NCI-H2196 (cell line): ENCODE measurements at regions not wholly inside any gene's neighbourhood (a gene's known extent, or its start where the extent isn't known, plus 50 kb on each side); places are given as distances from the start of the nearest gene placed in this dataset.

Source experiments
- DNase-seq: peaks from one replicate; lab custom pipeline; 2025; ENCODE audit not compliant: unreplicated experiment; lab: John Stamatoyannopoulos, UW

GRCh38 chr4:31995943-31996901 lies 1276.1 kb downstream of the PCDH7 start:
- no peak for DNase-seq

DNA sequence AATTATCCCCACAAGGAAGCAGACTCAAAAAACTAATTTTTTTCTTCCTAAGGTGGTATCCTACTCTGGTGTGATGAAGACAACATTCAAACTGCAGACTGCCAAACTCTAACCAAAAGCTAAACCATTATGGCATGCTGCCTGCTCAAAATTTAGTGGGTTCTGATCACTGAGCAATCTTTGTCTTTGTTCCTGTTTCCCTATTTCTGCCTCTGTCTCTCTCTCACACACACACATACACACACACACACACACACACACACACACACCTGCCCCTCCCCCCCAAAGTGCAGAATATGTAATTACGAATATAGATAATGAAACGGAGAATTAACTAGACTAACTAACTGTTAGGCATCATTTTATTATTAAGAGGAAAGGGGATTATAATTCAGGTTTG lies 1278.6 kb downstream of the PCDH7 start:
- DNase-seq = no peak

DNA sequence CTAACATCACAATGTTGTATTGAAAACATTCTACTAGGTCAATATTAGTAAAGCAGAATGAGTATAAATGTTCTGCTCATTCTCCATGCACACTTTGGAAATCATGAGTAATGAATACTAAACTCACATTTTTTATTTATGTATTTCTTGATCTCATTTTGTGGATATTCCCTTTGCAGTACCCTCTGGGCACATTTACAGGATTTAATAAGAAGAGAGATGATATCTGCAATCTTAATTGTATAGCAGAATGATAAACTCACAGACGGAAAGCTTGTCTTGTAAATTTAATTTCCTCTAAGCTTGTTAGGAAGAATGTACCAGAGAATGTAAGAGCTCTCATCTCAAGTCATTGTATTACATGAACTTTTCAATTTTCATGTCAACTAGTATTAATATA lies 1279.7 kb downstream of the PCDH7 start:
- DNase-seq = no peak

- DNase-seq = no peak
These were observed 1280.8 kb downstream of the PCDH7 start for GRCh38 chr4:32000846-32001488.

GRCh38 chr4:32002037-32002747 lies 1282.0 kb downstream of the PCDH7 start:
- no peak for DNase-seq

DNA sequence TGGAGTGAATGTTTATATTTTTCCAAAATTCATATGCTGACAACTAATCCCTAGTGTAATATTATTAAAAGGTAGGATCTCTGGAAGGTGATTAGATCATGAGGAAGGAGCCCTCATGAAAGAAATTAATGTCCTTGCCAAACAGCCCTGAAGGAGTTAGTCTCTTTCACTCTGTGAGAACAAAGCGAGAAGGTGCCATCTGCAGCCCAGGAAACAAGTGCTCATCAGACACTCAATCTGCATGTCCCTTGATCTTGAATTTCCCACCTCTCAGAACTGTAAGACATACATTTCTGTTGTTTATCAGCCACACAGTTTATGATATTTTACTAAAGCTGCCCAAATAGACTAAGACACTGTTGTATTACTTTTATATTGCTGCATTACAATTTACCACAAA lies 1283.4 kb downstream of the PCDH7 start:
- DNase-seq = no peak

- DNase-seq = no peak
These were observed 1290.1 kb downstream of the PCDH7 start for GRCh38 chr4:32010221-32010620.

DNA sequence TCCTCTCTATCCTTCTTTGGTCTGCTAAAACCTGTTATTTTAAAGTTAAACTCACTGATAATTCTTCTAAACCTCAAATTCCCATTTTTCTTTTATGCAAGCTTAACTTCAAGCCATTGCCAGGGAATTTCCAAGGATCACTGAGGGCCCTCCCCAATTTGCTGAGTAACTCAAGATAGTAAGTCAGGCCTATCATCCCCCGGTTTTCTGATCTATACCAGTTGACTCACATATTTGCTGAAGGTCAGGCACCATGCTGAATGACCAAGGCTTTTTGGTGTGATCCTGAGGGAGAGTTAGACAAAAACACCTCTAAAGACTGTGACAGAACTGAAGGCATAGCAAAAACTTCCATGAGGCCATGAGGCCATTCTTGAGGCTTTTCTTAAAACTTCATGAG lies 1301.9 kb downstream of the PCDH7 start:
- DNase-seq = no peak

DNA sequence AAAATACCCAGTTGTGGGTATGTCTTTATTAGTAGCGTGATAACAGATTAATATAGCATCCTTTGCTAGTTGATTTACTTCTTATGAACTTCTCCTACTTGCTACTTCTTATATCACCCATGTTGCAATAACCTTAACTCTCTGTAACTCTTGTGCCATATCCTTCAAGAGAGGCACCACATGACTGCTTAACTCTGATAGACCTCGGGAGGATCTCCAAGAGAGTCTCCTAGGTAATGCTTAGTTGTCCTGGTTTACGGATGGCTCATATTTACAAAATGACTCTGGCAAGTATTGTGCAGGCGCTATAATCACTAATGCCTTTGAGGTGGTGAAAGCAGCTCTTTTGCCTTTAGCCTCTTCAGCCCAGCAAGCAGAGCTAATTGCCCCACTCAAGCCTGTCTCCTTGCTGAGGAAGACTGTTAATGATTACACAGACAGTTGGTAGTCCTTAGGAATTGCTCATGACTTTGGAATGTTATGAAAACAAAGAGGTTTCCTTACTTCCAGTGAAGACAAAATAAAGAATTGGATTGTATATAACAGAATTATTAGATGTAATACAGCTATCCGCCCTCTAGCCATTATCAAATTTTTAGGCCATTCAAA lies 1305.8 kb downstream of the PCDH7 start:
- no peak for DNase-seq

DNA sequence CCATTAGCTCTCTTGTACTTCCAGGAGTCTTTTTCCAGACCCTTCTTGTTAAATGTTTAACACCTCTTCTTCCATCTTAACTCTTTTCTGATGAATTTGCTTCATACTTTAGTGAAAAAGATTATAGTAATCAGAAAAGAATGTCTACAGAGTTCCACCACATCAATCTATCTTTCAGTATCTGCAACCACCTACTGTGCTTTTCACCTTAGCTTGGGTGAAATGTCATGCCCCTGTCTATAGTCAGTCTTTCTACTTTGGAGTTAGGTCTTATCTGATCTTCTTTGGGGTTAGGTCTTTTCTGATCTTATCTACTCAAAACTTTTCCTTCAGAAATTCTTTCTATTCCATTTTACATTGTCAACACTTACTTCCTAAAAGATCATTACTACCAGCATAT lies 1310.2 kb downstream of the PCDH7 start:
- DNase-seq = no peak

GRCh38 chr4:32031026-32031425 lies 1310.9 kb downstream of the PCDH7 start:
- no peak for DNase-seq

DNA sequence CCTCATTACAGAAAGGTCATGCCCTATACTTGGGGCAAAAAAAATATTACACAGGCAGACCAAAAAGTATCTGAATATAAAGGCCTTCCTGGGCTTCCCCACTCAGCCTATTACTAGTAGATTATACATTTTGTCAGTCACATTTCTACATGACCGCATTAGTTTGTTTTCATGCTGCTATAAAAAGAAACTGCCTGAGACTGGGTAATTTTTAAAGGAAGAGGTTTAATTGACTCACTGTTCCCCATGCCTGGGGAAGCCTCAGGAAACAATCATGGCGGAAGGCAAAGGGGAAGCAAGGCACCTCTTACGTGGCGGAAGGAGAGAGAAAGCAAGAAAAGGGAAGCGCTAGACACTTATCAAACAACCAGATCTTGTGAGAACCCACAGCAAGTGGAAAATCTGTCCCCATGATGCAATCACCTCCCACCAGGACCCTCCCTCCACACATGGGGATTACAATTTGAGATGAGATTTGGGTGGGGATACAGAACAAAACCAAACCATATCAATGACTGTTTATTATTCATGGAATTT lies 1312.0 kb downstream of the PCDH7 start:
- no peak for DNase-seq

- no peak for DNase-seq
These were observed 1317.2 kb downstream of the PCDH7 start for GRCh38 chr4:32037399-32037798.

DNA sequence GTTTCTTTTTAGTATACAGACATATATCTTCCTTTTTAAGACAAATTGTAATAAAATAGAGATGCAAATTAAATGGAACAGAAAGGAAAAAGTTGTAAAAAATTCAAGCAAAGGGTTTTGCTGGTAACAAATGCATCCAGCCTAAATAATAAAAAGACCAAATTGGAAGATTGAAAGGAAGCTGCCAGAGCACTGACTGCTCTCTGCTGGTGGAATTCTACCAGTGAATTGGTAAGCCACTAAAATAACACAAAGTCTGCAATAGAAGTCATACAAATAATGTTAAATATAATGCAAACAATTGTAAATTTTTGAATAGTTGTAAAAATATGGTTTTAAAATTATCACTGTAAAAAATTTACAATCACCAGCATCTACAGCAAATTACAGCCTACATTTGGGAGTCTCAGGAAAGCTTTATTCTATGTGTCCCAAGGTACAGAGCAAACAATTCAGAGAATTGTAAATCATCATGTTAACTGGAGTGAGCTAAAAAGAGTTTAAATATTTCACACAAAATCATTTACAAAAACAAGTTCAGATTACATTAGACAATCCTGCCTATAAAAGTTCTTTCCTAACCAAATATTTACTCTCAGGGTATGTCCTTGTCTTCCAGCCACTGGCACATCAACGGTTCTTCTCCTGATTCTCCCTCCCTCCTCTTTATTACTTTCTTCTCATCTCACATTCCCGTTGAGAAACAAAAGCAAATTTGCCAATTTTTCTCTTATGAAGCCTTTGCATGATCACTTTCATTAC lies 1322.5 kb downstream of the PCDH7 start:
- DNase-seq = no peak

DNA sequence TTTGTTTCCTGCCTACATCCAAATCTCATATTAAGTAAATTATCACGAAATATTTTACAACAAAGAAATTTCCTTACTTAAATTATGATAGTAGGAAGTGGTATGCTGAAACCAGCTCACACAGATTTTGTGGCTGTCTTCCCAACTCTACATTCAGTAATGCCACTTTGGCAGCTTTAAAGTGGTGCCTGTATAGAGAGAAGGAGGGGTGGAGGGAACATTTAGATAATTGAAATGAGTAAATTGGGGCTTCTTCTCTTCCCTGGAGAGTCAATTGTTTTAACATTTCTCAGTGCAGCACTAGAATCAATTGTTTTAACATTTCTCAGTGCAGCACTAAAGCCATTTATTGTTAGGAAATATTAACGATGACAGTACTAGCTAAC lies 1323.1 kb downstream of the PCDH7 start:
- DNase-seq = no peak

- DNase-seq = no peak
These were observed 1341.7 kb downstream of the PCDH7 start for GRCh38 chr4:32061916-32062315.

DNA sequence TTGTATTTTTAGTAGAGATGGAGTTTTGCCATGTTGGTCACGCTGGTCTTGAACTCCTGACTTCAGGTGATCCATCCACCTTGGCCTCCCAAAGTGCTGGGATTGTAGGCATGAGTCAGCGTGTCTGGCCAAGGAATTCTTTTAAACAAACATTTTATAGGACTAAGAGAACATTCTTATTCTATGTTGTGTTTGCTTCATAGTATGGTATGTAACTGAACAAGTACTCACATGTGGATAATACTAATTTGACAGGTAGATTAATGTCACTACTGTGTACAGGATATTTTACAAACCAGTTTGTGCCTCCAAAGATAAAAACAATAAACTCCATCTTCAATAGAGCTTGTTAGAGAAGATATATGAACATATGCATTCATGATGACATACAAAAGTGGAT lies 1353.4 kb downstream of the PCDH7 start:
- no peak for DNase-seq

DNA sequence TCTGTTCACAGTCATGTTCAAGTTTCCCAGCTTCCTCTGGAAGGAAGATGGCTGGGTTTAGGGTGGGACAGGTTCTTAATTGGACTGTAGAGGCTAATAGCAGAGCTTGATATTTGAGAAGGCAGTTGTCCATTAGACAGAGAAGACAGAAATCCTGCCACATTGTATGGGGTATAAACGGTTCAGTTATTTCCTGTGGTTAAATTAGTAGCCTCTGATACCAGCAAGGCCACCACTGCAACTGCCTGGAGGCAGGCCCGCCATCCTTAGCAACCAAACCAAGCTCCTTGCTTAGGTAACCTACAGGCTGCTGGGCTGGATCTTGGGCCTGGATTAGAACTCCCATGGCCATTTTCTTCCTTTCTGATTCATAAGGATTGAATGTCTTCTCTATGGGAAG lies 1367.0 kb downstream of the PCDH7 start:
- DNase-seq = no peak

DNA sequence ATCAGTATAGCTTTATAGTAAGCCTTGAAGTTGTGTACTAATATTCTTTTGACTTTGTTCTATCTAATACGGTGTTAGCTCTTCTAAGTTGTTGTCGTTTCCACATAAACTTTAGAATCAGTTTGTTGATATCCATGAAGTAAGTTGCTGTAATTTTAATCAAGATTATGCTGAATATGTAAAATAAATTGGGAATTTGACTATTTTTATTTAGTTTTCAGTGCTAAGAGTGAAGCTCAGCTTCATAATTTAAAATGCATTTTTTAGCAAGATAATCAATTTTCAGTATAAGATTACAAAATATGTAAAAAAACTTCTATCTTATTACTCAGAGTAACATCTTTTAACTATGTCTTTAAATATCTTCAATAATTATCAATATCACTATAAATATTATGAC lies 1374.8 kb downstream of the PCDH7 start:
- DNase-seq = no peak

DNA sequence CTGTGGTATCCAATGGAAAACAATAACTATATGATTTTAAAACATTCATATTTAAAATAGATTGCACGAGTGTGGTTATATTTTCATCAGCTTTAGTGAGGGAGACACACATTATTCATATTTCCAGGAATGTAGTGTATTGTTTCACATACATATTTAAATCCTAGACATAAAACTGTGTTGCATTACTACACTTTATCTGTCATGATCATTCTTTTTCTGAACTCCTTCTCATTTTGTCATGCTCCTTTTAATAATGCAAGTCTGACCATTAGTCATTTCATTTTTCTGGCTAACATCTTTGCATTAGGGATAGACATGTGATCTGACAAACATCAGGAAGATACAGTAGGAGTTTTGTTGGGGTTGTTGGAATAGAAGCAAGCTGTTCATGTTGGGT lies 1382.7 kb downstream of the PCDH7 start:
- DNase-seq = no peak
